ENCODE measurements at regions not wholly inside any gene's neighbourhood (a gene's known extent, or its start where the extent isn't known, plus 50 kb on each side); places are given as distances from the start of the nearest gene placed in this dataset.

DNA sequence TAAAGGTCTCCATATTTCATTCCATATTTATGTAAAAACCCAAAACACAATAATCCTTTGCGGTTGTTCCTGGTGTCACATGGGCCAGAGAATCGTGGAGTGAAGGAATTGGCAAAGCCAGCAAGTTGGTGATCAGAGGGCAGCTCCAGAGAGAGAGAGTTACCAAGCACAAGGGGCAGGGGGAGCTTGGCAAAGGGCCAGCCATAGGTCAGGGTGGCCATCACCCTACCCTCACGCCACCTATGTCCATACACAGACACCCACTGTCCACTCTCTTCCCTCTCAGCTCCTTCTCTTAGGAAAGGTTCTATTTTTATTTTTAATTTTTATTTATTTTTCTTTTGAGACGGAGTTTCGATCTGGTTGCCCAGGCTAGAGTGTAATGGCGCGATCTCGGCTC is 163.2 kb upstream of the JARID2 start:
- no peak for DNase-seq (ENCODE audit: low spot score, unreplicated experiment)
- Mint-ChIP-seq H3K9me3 (ENCODE audit: low read depth) (no peaks in the 10 kb centered on the region), H3K27me3 (no peaks in the 10 kb centered on the region), H3K36me3 (ENCODE audit: insufficient read depth) (no peaks in the 10 kb centered on the region), H3K27ac (no peak overlapping the region), H3K4me1 (ENCODE audit: low read depth) (peaks cover 17% of the 10 kb centered on the region), H3K4me3 (ENCODE audit: low read depth) (no peak overlapping the region)
- TF ChIP-seq, protein P1, sequence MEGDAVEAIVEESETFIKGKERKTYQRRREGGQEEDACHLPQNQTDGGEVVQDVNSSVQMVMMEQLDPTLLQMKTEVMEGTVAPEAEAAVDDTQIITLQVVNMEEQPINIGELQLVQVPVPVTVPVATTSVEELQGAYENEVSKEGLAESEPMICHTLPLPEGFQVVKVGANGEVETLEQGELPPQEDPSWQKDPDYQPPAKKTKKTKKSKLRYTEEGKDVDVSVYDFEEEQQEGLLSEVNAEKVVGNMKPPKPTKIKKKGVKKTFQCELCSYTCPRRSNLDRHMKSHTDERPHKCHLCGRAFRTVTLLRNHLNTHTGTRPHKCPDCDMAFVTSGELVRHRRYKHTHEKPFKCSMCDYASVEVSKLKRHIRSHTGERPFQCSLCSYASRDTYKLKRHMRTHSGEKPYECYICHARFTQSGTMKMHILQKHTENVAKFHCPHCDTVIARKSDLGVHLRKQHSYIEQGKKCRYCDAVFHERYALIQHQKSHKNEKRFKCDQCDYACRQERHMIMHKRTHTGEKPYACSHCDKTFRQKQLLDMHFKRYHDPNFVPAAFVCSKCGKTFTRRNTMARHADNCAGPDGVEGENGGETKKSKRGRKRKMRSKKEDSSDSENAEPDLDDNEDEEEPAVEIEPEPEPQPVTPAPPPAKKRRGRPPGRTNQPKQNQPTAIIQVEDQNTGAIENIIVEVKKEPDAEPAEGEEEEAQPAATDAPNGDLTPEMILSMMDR (IDR thresholded peaks at IDR 0.05; ENCODE audit: unreplicated experiment), result no peak

- DNase-seq (ENCODE audit: low spot score, unreplicated experiment), result no peak
- Mint-ChIP-seq H3K36me3 (ENCODE audit: insufficient read depth) (no peaks in the 10 kb centered on the region), H3K4me1 (ENCODE audit: low read depth) (peaks cover 22% of the 10 kb centered on the region), H3K9me3 (ENCODE audit: low read depth) (no peaks in the 10 kb centered on the region), H3K27ac (no peak overlapping the region), H3K4me3 (ENCODE audit: low read depth) (no peak overlapping the region), H3K27me3 (no peaks in the 10 kb centered on the region)
- TF ChIP-seq, protein P1 (IDR thresholded peaks at IDR 0.05; ENCODE audit: unreplicated experiment), result no peak
Measured at GRCh38 chr6:15086348-15087158, 159.3 kb upstream of the JARID2 start.

DNA sequence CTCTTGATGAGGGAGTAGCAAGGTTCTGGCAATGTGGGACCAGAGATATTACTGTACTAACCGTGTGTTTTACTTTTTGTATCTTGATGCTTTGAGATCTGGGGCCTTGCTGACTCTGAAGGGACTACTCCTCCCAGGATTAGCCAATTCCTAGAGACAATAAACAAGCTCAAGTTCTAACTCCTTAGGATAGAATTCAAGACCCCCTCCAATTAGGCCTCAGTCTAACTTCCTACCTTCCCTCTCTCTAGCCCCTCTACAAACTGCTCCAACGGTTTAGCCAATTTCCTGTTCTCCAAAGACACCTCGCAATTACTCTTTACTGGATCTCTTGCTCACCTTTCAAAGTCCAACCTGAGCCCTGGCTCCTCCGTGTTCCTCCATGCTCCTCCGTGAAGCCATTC is 158.7 kb upstream of the JARID2 start:
- no peak for DNase-seq (ENCODE audit: low spot score, unreplicated experiment)
- H3K36me3 Mint-ChIP-seq (ENCODE audit: insufficient read depth), result no peaks in the 10 kb centered on the region
- H3K27me3 Mint-ChIP-seq, result no peaks in the 10 kb centered on the region

GRCh38 chr6:15088904-15089568 is 156.8 kb upstream of the JARID2 start:
- Mint-ChIP-seq H3K27me3 (no peaks in the 10 kb centered on the region), H3K27ac (peak overlapping the region; percentile 73), H3K9me3 (ENCODE audit: low read depth) (no peaks in the 10 kb centered on the region), H3K4me1 (ENCODE audit: low read depth) (peaks cover 22% of the 10 kb centered on the region), H3K4me3 (ENCODE audit: low read depth) (no peak overlapping the region), H3K36me3 (ENCODE audit: insufficient read depth) (no peaks in the 10 kb centered on the region)
- TF ChIP-seq, protein P1 (IDR thresholded peaks at IDR 0.05; ENCODE audit: unreplicated experiment), result no peak
- DNase-seq (ENCODE audit: low spot score, unreplicated experiment), result no peak

More for the DNA sequence above, 158.7 kb upstream of the JARID2 start:
- Mint-ChIP-seq H3K4me3 (ENCODE audit: low read depth) (no peak overlapping the region), H3K4me1 (ENCODE audit: low read depth) (peaks cover 22% of the 10 kb centered on the region), H3K27ac (no peak overlapping the region), H3K9me3 (ENCODE audit: low read depth) (no peaks in the 10 kb centered on the region)
- TF ChIP-seq, protein P1 (IDR thresholded peaks at IDR 0.05; ENCODE audit: unreplicated experiment), result no peak

DNA sequence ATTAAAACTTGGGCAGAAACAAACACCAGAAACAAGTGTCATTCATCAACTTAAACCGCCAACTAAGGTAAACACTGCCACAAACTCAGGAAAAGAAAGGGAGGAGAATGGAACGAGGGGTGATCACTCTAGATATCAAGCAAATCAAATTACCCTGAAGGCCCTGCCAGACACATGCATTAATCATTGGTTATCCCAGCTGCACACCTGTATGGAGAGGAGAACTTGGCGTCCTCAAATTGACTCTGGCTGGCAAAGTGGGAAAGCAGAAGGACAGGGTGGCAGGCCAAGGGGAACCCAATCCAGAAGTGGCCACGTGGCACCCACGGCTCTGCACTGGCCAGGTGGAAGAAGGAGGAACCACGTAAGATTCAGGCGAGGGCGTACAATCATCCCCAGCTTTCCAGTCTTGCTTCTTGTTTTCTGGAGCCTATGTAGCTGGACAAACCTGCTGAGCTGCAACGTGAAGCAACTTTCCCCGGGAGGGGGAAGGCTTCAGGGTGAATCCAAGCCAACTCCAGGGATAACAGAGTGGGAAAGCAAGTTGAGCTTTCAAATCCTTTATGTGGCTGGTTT is 156.2 kb upstream of the JARID2 start:
- Mint-ChIP-seq H3K27ac (peak overlapping the region; percentile 91), H3K9me3 (ENCODE audit: low read depth) (no peaks in the 10 kb centered on the region), H3K4me1 (ENCODE audit: low read depth) (peaks cover 22% of the 10 kb centered on the region), H3K4me3 (ENCODE audit: low read depth) (no peak overlapping the region), H3K27me3 (no peaks in the 10 kb centered on the region), H3K36me3 (ENCODE audit: insufficient read depth) (no peaks in the 10 kb centered on the region)
- TF ChIP-seq, protein P1 (IDR thresholded peaks at IDR 0.05; ENCODE audit: unreplicated experiment), result no peak
- DNase-seq (ENCODE audit: low spot score, unreplicated experiment), result no peak

All from progenitor cell of endocrine pancreas (in vitro differentiated cells).